ENCODE measurements at regions not wholly inside any gene's neighbourhood (a gene's known extent, or its start where the extent isn't known, plus 50 kb on each side); places are given as distances from the start of the nearest gene placed in this dataset.
"Not testable (repeated sequence)": the region's sequence is repeated elsewhere in the genome, so short reads cannot be mapped to it uniquely, and the experiment has no call there.

DNA sequence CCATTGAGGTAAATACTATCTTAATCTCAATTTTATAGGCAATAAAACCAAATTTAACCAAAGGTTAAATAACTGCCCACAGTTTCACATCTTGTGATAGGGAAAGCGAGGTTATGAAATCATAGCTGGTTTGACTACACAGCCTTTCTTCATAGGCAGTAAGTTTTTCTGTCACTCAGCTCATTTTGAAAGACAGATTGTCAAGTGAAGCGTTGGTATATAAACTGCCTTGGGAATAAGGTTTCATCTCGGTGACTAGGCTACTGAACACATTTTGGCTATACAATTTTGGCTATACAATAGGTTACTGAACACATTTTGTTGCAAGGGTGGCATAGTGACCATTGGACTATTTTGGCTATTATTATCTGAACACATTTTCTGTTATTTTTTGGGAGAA lies 793.7 kb downstream of the TRHDE start:
- DNase-seq, result no peak

GRCh38 chr12:73067616-73068015 lies 795.4 kb downstream of the TRHDE start:
- no peak for DNase-seq

- no peak for DNase-seq
Measured at GRCh38 chr12:73072214-73072613, 800.0 kb downstream of the TRHDE start.

GRCh38 chr12:73076760-73077159 lies 804.6 kb downstream of the TRHDE start:
- DNase-seq, result no peak

DNA sequence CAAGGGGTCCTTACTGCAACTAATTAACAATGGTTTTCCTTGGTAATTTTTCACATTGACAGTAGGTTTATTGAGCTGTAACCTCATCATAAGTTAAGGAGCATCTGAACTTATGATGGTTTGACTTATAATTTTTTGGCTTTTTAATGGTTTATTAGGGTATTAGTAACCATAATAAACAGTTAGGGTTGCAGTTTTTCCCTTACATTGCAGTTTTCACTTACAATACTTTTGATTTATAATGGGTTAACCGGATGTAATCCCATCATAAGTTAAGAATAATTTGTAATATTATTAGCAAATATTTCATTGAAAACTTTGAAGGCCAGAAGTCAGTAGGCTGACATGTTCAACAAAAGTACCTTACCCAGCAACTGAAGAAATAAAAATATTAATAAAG lies 811.6 kb downstream of the TRHDE start:
- no peak for DNase-seq

GRCh38 chr12:73106296-73106695 lies 834.1 kb downstream of the TRHDE start:
- no peak for DNase-seq

DNA sequence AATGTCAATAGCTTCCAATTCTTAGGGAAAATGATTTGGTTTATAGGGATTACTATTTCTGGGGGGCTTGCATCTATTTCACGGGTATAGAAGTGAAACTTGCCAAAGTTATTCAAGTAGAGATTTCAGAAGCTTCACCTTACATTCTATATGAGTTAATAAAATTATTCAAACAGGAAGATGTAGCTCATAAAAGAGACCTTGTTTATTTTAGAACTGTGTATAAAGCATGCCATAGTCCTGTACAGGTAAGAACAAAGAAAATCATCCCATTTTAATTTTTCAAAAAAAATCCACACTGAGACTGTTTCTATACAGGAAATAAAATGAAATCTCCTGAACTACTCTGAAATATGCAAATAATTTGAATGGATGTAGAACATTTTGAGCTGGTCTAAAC lies 834.7 kb downstream of the TRHDE start:
- no peak for DNase-seq

GRCh38 chr12:73110816-73111215 lies 838.6 kb downstream of the TRHDE start:
- DNase-seq, result no peak

- no peak for DNase-seq
Measured at GRCh38 chr12:73112035-73112816, 840.1 kb downstream of the TRHDE start.

GRCh38 chr12:73124480-73124879 lies 852.3 kb downstream of the TRHDE start:
- peak; percentile 5 for DNase-seq

DNA sequence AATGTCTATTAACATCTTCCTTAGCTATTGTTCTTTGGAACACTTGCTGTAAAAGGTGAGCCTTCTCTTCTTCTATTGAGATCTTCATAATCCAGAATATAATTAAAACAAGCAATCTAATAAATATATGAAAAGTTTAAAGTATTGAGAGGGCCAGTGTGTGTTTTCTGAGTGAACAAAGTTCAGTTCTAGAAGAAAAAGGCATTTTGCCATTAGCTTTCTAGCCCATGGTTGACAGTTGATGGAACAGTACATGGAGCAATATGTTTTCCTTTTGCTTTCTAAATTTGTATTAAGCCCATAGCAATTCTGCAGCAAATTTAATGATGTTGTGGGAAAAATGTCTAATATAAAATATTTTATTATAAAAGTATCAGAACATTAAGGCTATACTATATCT lies 853.0 kb downstream of the TRHDE start:
- no peak for DNase-seq

- no peak for DNase-seq
Measured at GRCh38 chr12:73136386-73136785, 864.2 kb downstream of the TRHDE start.

DNA sequence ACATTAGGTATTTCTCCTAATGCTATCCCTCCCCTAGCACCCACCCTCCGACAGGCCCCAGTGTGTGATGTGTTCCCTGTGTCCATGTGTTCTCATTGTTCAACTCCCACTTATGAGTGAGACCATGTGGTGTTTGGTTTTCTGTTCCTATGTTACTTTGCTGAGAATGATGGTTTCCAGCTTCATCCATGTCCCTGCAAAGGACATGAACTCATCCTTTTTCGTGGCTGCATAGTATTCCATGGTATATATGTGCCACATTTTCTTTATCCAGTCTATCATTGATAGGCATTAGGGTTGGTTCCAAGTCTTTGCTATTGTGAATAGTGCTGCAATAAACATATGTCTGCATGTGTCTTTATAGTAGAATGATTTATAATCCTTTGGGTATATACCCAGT lies 867.5 kb downstream of the TRHDE start:
- DNase-seq, result not testable (repeated sequence)

- DNase-seq, result no peak
Measured at GRCh38 chr12:73158341-73158740, 886.2 kb downstream of the TRHDE start.

DNA sequence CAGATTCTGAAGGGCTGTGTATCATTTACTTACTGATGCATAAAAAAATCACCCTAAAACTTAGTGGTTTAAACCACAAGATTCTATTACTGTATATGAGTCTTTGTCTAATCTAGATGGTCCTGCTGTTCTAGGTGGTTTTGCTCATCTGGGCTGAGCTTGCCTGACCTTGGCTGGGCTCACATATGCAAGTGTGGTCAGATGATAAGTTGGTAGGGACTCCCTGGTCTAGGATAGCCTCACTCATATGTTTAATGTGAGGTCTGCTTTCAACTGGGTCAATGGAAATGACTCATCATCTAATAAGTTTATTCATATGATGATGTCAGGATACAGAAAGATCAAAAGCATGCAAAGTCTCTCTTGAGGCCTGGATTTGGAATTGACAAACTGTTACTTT lies 887.8 kb downstream of the TRHDE start:
- DNase-seq, result no peak

GRCh38 chr12:73161970-73162369 lies 889.8 kb downstream of the TRHDE start:
- no peak for DNase-seq

DNA sequence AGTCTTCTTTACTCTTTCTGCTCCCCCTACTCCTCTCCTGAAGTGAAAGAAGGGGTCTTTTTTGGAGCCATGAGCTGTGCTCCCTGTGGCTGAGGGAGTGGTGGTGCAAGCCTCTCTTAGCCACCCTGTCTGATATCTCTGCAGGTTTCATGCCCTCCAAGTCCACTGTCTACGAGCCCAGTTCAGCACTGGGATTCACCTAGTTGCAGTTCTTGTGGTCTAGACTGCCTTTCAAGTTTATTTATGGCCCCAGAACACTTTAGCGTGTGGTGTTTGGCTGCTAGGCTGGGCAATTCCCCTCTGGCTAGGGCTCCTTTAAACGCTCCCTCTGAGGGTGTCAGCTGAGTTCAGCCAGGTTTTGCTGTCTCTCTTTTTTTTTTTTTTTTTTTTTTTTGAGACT lies 908.6 kb downstream of the TRHDE start:
- DNase-seq, result no peak

DNA sequence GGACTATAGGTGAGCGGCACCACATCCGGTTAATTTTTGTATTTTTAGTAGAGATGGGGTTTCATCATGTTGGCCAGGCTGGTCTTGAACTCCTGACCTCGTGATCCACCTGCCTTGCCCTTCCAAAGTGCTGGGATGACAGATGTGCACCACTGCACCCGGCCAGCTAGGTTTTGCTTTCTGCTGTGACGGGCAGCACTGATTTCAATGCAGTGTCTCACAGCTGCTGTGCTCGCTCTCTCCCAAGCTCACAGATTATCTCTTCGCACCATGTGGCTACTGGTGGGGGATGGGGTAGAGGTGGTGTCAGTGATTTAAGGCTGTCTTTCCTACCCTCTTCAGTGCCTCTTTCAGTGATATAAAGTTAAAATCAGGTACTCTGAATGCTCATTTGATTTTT lies 909.1 kb downstream of the TRHDE start:
- no peak for DNase-seq

GRCh38 chr12:73185403-73185802 lies 913.2 kb downstream of the TRHDE start:
- DNase-seq, result no peak

- no peak for DNase-seq
Measured at GRCh38 chr12:73186272-73186671, 914.1 kb downstream of the TRHDE start.

- DNase-seq, result no peak
Measured at GRCh38 chr12:73187765-73188164, 915.6 kb downstream of the TRHDE start.

GRCh38 chr12:73210548-73211204 lies 938.5 kb downstream of the TRHDE start:
- DNase-seq, result no peak

- no peak for DNase-seq
Measured at GRCh38 chr12:73220951-73221350, 948.8 kb downstream of the TRHDE start.

- no peak for DNase-seq
Measured at GRCh38 chr12:73221398-73221797, 949.2 kb downstream of the TRHDE start.

GRCh38 chr12:73221836-73222235 lies 949.7 kb downstream of the TRHDE start:
- peak; percentile 53 for DNase-seq
